HepG2 (cell line): ENCODE measurements at regions not wholly inside any gene's neighbourhood (a gene's known extent, or its start where the extent isn't known, plus 50 kb on each side); places are given as distances from the start of the nearest gene placed in this dataset.

Source experiments
- ATAC-seq: fragments of 200-7000 bp; cut with Tn5 transposase; 3 replicates; pipeline ENCODE4 v1.9.1; 2020; ENCODE audit warnings: mild to moderate bottlenecking, moderate library complexity
- BruUV-seq: library from RNA; stranded (reverse); fragments of 400-500 nt; replicated peaks from 2 replicates; lab custom pipeline; 2021; lab: Mats Ljungman, UMichigan
- CTCF ChIA-PET: fragments of 300-600 bp; formaldehyde crosslinking; extraction: SDS; loops from one replicate; lab custom pipeline; 2021; ENCODE audit warnings: low total read pairs, inconsistent platforms, low intra/inter-chr PET ratio; lab: Yijun Ruan, JAX
- POLR2A ChIA-PET: fragments of 350-600 bp; sonication (Branson Sonifier 250); formaldehyde crosslinking; loops from one replicate; lab custom pipeline; 2020; ENCODE audit warnings: antibody characterized with exemption, inconsistent platforms; lab: Yijun Ruan, JAX
- DNase-seq: peaks from one replicate; pipeline ENCODE4 v3.0.0-alpha.2; 2015; ENCODE audit warnings: low spot score
- FAIRE-seq: peaks from 3 replicates; lab custom pipeline; 2011; peaks lifted over from hg19 to GRCh38; lab: Jason Lieb, UNC
- H2AFZ ChIP-seq: one replicate; pipeline ENCODE4 v1.6.1; 2011; ENCODE audit warnings: low read length, inconsistent platforms
- H3K27ac ChIP-seq: fragments of 300-600 bp; 3 replicates; pipeline ENCODE4 v1.8.0; 2011; ENCODE audit warnings: mixed run types, mild to moderate bottlenecking, mixed read lengths, low read length, inconsistent platforms; ENCODE audit not compliant: insufficient read depth; ENCODE audit errors: extremely low read length
- H3K27me3 ChIP-seq, 2 experiments: fragments of 200-600 bp in 1 of 2; 2 replicates in 1 of 2; 3 replicates in 1 of 2; pipeline versions ENCODE4 v1.6.0 to v1.8.0; 2011; ENCODE audit warnings: low read length in 2 of 2, mild to moderate bottlenecking in 2 of 2, moderate library complexity in 2 of 2, inconsistent platforms in 1 of 2; ENCODE audit not compliant: insufficient read depth in 2 of 2, control insufficient read depth in 1 of 2
- H3K36me3 ChIP-seq, 2 experiments: fragments of 200-600 bp in 1 of 2; replicated peaks in 1 of 2; 2 replicates in 1 of 2; 3 replicates in 1 of 2; pipeline versions ENCODE4 v1.5.1 to v1.8.0; 2011; ENCODE audit warnings: low read length in 2 of 2, inconsistent platforms in 1 of 2; ENCODE audit not compliant: insufficient read depth in 2 of 2, control insufficient read depth in 1 of 2
- H3K4me1 ChIP-seq: 2 replicates; pipeline ENCODE4 v1.5.1; 2012; ENCODE audit warnings: low read length, inconsistent platforms; ENCODE audit not compliant: insufficient read depth
- H3K4me2 ChIP-seq: 2 replicates; pipeline ENCODE4 v1.6.0; 2011; ENCODE audit warnings: low read depth, low read length, inconsistent platforms
- H3K4me3 ChIP-seq, 3 experiments: fragments of 200-600 bp in 1 of 3; sonication (generic), shearing (Covaris generic) in 1 of 3; replicated peaks in 1 of 3; 2 replicates each; pipeline ENCODE4 v1.5.1; 2011 to 2016; ENCODE audit warnings: low read length in 3 of 3, inconsistent platforms in 2 of 3, low read depth in 2 of 3, mild to moderate bottlenecking in 2 of 3, control low read depth in 1 of 3, mixed read lengths in 1 of 3; ENCODE audit not compliant: insufficient read depth in 1 of 3
- H3K79me2 ChIP-seq: one replicate; pipeline ENCODE4 v1.6.1; 2011; ENCODE audit warnings: low read length, inconsistent platforms; ENCODE audit not compliant: insufficient read depth
- H3K9ac ChIP-seq: 2 replicates; pipeline ENCODE4 v1.6.0; 2011; ENCODE audit warnings: mild to moderate bottlenecking, low read depth, low read length, inconsistent platforms; ENCODE audit not compliant: insufficient read depth
- H3K9me3 ChIP-seq: 2 replicates; pipeline ENCODE4 v1.5.1; 2012; ENCODE audit warnings: mild to moderate bottlenecking, low read length
- H4K20me1 ChIP-seq: 2 replicates; pipeline ENCODE4 v1.6.0; 2011; ENCODE audit warnings: inconsistent platforms, mild to moderate bottlenecking, low read length, moderate library complexity; ENCODE audit not compliant: insufficient read depth
- ATF1 ChIP-seq: IDR thresholded peaks from 2 replicates; pipeline ENCODE4 v1.6.1; 2016; ENCODE audit warnings: mild to moderate bottlenecking, control low read depth
- CBX5 ChIP-seq: sonication (generic); formaldehyde crosslinking; IDR thresholded peaks from 2 replicates; pipeline ENCODE4 v1.4.0; 2020; ENCODE audit warnings: missing genetic modification reagents, borderline replicate concordance
- NR0B2 ChIP-seq: sonication (generic); formaldehyde crosslinking; IDR thresholded peaks from 2 replicates; pipeline ENCODE4 v1.4.0; 2020; ENCODE audit warnings: mild to moderate bottlenecking, missing genetic modification reagents
- RXRA ChIP-seq: sonication (generic); formaldehyde crosslinking; IDR thresholded peaks from 2 replicates; pipeline ENCODE4 v1.5.1; 2020; ENCODE audit warnings: missing genetic modification reagents
- ZNF276 ChIP-seq: sonication (generic); formaldehyde crosslinking; IDR thresholded peaks from 2 replicates; pipeline ENCODE4 v1.4.0; 2020; ENCODE audit warnings: mild to moderate bottlenecking, low read depth, missing genetic modification reagents
- ZNF318 ChIP-seq: sonication (generic); formaldehyde crosslinking; IDR thresholded peaks from 2 replicates; pipeline ENCODE4 v1.4.0; 2020; ENCODE audit warnings: mild to moderate bottlenecking, missing genetic modification reagents
- WGBS: methylation state at CpG from one replicate; pipeline ENCODE4 v1.1.6; 2017; ENCODE audit warnings: low lambda C conversion rate; 5-methylcytosine and 5-hydroxymethylcytosine counted together
- in situ Hi-C: cut with HindIII; loops from 2 replicates; pipeline ENCODE4 v1.10.0; 2017; ENCODE audit warnings: low pct_unique_long_range_greater_than_20kb; ENCODE audit not compliant: extremely low pct_ligation_motif_present
- intact Hi-C: fragments of 100-400 bp; cut with micrococcal nuclease; formaldehyde crosslinking; loops from one replicate; pipeline ENCODE4 v1.10.0; 2022; ENCODE audit not compliant: unreplicated experiment

GRCh38 chrX:6363188-6363587, 134.5 kb upstream of the NLGN4X start (continued):
- TF ChIP-seq NR0B2 (no peak), RXRA (CRISPR knock-in tag) (no peak), CBX5 (no peak), ZNF318 (CRISPR knock-in tag) (no peak)

GRCh38 chrX:6325437-6325836, 96.8 kb upstream of the NLGN4X start:
- H3K4me2 ChIP-seq, result no peak overlapping the region
- FAIRE-seq (no peak), DNase-seq (no peak), ATAC-seq (no peak)
- H3K36me3 ChIP-seq, result no peaks in the 10 kb centered on the region
- in situ Hi-C loops (no loop called here), intact Hi-C loops (no loop called here)
- H3K79me2 ChIP-seq, result no peaks in the 10 kb centered on the region
- no peaks in the 10 kb centered on the region for H3K4me1 ChIP-seq
- ChIA-PET POLR2A (no interaction called here), CTCF (no interaction called here)
- H3K27ac ChIP-seq, result no peak overlapping the region
- no peaks in the 10 kb centered on the region for H4K20me1 ChIP-seq
- H3K9ac ChIP-seq, result no peak overlapping the region
- TF ChIP-seq ATF1 (CRISPR knock-in tag) (no peak), ZNF276 (CRISPR knock-in tag) (no peak)
- H2AFZ ChIP-seq, result no peak overlapping the region
- BruUV-seq, result no TSS peak
- H3K27me3 ChIP-seq, result no peaks in the 10 kb centered on the region
- peaks cover 25% of the 10 kb centered on the region for H3K9me3 ChIP-seq
- no peak overlapping the region for H3K4me3 ChIP-seq
- WGBS, result 20% methylated on average over 4 of the region's 4 CpGs
